ENCODE measurements at regions not wholly inside any gene's neighbourhood (a gene's known extent, or its start where the extent isn't known, plus 50 kb on each side); places are given as distances from the start of the nearest gene placed in this dataset.

DNA sequence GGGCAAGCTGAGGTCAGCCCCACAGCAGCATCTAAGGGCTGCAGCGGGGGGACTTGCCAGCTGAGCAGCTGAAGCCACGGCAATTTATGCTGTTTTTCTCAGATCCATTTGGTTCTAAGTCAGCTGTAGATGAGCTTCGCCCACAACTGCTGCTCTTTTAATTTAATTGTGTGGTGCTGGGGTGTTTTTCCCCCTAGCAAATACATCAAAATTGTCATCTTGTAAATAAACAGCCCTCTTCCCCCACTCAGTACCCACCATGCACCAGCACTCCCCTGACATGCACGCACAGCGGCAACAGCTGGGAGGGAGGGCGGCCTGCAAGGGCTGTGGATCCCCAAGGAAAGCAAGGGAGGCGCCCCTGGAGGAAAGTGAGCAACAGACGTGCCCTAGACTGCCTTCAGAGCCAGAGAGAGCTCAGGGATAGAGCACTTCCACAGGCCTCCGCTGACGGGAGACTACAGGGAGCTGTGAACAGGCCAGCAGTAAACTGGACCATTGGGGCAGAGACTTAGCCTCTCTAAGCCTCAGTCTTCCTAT lies 149.5 kb downstream of the TMEM132E start:
- no peak overlapping the region for H3K27ac ChIP-seq (ENCODE audit: low read depth, low read length, poor library complexity, severe bottlenecking)
- H3K36me3 ChIP-seq (ENCODE audit: insufficient read depth, low read length, poor library complexity, severe bottlenecking), result no peaks in the 10 kb centered on the region
- H3K27me3 ChIP-seq (replicated peaks; ENCODE audit: insufficient read depth, low read depth, low read length, poor library complexity), result no peaks in the 10 kb centered on the region
- H3K4me3 ChIP-seq (ENCODE audit: low read depth, low read length, poor library complexity, severe bottlenecking), result no peak overlapping the region
- no peaks in the 10 kb centered on the region for H3K9me3 ChIP-seq (ENCODE audit: low read depth, low read length, poor library complexity, severe bottlenecking)
- no TSS peak for BruUV-seq (replicated peaks)
- no peak for DNase-seq (ENCODE audit: low spot score)
- TF ChIP-seq EZH2 (IDR thresholded peaks at IDR 0.05; ENCODE audit: borderline replicate concordance, low read depth, low read length, poor library complexity, severe bottlenecking), result no peak
- TF ChIP-seq, protein P1, sequence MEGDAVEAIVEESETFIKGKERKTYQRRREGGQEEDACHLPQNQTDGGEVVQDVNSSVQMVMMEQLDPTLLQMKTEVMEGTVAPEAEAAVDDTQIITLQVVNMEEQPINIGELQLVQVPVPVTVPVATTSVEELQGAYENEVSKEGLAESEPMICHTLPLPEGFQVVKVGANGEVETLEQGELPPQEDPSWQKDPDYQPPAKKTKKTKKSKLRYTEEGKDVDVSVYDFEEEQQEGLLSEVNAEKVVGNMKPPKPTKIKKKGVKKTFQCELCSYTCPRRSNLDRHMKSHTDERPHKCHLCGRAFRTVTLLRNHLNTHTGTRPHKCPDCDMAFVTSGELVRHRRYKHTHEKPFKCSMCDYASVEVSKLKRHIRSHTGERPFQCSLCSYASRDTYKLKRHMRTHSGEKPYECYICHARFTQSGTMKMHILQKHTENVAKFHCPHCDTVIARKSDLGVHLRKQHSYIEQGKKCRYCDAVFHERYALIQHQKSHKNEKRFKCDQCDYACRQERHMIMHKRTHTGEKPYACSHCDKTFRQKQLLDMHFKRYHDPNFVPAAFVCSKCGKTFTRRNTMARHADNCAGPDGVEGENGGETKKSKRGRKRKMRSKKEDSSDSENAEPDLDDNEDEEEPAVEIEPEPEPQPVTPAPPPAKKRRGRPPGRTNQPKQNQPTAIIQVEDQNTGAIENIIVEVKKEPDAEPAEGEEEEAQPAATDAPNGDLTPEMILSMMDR (conservative IDR thresholded peaks at IDR 0.05; ENCODE audit: low read depth, low read length), result no peak
- ChIA-PET CTCF (no interaction called here), POLR2A (ENCODE audit: low non-redundant PET) (no interaction called here)
- no peaks in the 10 kb centered on the region for H3K4me1 ChIP-seq (ENCODE audit: insufficient read depth, low read length, poor library complexity, severe bottlenecking)
- intact Hi-C loops (cut with micrococcal nuclease; ENCODE audit: unreplicated experiment), result no loop called here

DNA sequence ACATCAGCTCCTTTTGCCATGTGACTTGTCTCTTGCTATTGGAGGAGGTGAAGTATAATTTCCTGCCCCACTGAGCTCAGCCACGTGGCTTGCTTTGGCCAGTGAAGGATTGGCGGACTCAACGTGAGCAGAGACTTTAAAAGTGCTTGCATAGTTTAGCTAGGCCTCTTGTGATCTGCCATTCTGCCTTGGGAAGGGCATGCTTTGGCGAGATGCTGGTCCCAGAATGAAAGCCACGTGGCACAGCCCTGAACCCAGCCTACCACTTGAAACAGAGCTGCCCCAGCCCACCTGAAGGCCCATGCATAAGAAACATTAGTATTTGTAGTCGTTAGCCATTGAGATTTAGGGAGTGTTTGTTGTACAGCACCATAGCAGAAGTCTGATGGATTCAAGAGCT lies 148.2 kb downstream of the TMEM132E start:
- H3K27ac ChIP-seq (ENCODE audit: low read depth, low read length, poor library complexity, severe bottlenecking), result no peak overlapping the region
- no peaks in the 10 kb centered on the region for H3K4me1 ChIP-seq (ENCODE audit: insufficient read depth, low read length, poor library complexity, severe bottlenecking)
- no peaks in the 10 kb centered on the region for H3K9me3 ChIP-seq (ENCODE audit: low read depth, low read length, poor library complexity, severe bottlenecking)
- no peaks in the 10 kb centered on the region for H3K36me3 ChIP-seq (ENCODE audit: insufficient read depth, low read length, poor library complexity, severe bottlenecking)
- TF ChIP-seq EZH2 (IDR thresholded peaks at IDR 0.05; ENCODE audit: borderline replicate concordance, low read depth, low read length, poor library complexity, severe bottlenecking), result no peak
- TF ChIP-seq, protein P1 (conservative IDR thresholded peaks at IDR 0.05; ENCODE audit: low read depth, low read length), result no peak
- no TSS peak for BruUV-seq (replicated peaks)
- no peak for DNase-seq (ENCODE audit: low spot score)
- CTCF ChIA-PET, result no interaction called here
- no peaks in the 10 kb centered on the region for H3K27me3 ChIP-seq (replicated peaks; ENCODE audit: insufficient read depth, low read depth, low read length, poor library complexity)
- intact Hi-C loops (cut with micrococcal nuclease; ENCODE audit: unreplicated experiment), result no loop called here
- H3K4me3 ChIP-seq (ENCODE audit: low read depth, low read length, poor library complexity, severe bottlenecking), result no peak overlapping the region
- POLR2A ChIA-PET (ENCODE audit: low non-redundant PET), result no interaction called here

DNA sequence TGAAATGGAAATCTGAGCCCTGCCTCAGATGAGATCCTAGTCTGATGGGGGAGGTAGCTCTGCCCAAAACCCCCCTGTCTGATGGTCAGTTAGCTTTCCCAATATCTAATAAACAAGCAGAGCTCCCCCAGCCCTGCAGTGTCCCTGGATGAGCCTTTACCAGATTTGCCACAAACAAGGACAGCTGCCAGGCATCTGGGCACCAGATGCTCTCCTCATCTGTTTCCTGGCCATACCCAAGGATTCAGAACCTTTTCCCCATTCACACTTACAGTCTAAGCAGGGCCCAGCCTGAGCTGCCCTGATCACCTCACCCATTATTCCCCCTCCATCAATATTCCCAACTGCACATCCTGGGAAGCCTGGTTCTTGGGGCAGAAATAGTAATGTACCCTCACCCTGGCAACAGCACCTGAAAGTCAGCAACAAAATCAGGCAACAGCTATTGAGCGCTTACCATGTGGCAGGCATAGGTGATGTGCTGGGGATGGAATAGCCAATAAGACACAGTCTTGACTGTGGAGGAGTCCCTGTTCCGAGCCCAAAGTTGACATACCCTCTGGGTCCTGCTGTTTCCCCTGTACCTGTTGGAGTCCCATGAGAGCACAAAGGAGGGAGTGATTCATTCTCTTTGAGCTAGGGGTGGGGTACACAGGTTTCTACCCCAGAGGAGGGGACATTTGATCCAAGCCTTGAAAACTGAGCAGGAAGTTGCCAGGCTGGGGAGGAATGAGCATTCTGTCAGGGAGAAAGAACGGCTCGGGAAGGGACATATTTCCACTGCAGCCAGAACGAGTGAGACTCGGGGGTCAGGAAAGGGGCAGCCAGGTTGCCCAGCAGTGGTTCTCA lies 147.4 kb downstream of the TMEM132E start:
- Histone ChIP-seq H3K4me1 (ENCODE audit: insufficient read depth, low read length, poor library complexity, severe bottlenecking) (no peaks in the 10 kb centered on the region), H3K4me3 (ENCODE audit: low read depth, low read length, poor library complexity, severe bottlenecking) (no peak overlapping the region), H3K27me3 (replicated peaks; ENCODE audit: insufficient read depth, low read depth, low read length, poor library complexity) (no peaks in the 10 kb centered on the region), H3K36me3 (ENCODE audit: insufficient read depth, low read length, poor library complexity, severe bottlenecking) (no peaks in the 10 kb centered on the region), H3K9me3 (ENCODE audit: low read depth, low read length, poor library complexity, severe bottlenecking) (no peaks in the 10 kb centered on the region), H3K27ac (ENCODE audit: low read depth, low read length, poor library complexity, severe bottlenecking) (no peak overlapping the region)
- intact Hi-C loops (cut with micrococcal nuclease; ENCODE audit: unreplicated experiment), result no loop called here
- ChIA-PET POLR2A (ENCODE audit: low non-redundant PET) (no interaction called here), CTCF (no interaction called here)
- no peak for TF ChIP-seq EZH2 (IDR thresholded peaks at IDR 0.05; ENCODE audit: borderline replicate concordance, low read depth, low read length, poor library complexity, severe bottlenecking)
- TF ChIP-seq, protein P1 (conservative IDR thresholded peaks at IDR 0.05; ENCODE audit: low read depth, low read length), result no peak
- BruUV-seq (replicated peaks), result no TSS peak
- no peak for DNase-seq (ENCODE audit: low spot score)

All from A673 (cell line).